Endodermal cell (in vitro differentiated cells): ENCODE measurements at regions not wholly inside any gene's neighbourhood (a gene's known extent, or its start where the extent isn't known, plus 50 kb on each side); places are given as distances from the start of the nearest gene placed in this dataset.
A peak's percentile ranks its signal among the peaks of the same experiment; 100 is the strongest.

Source experiments
- DNase-seq: peaks from one replicate; pipeline ENCODE4 v3.0.0-alpha.2; 2017
- H3K27ac ChIP-seq: 2 replicates; pipeline ENCODE4 v1.5.1; 2013; ENCODE audit warnings: mild to moderate bottlenecking, low read depth, low read length, moderate library complexity
- H3K27me3 ChIP-seq: 2 replicates; pipeline ENCODE4 v1.6.1; 2013; ENCODE audit warnings: mild to moderate bottlenecking, low read length, moderate library complexity; ENCODE audit not compliant: insufficient read depth, control insufficient read depth, poor library complexity, severe bottlenecking
- H3K36me3 ChIP-seq: 2 replicates; pipeline ENCODE4 v1.7.0; 2013; ENCODE audit warnings: mild to moderate bottlenecking, low read length, moderate library complexity; ENCODE audit not compliant: control insufficient read depth, insufficient read depth
- H3K4me1 ChIP-seq: one replicate; pipeline ENCODE4 v1.7.0; 2013; ENCODE audit warnings: low read length; ENCODE audit not compliant: control insufficient read depth, insufficient read depth
- H3K4me3 ChIP-seq: 2 replicates; pipeline ENCODE4 v1.5.1; 2013; ENCODE audit warnings: mild to moderate bottlenecking, low read length, moderate library complexity
- H3K9ac ChIP-seq: 2 replicates; pipeline ENCODE4 v1.6.1; 2013; ENCODE audit warnings: mild to moderate bottlenecking, low read length, moderate library complexity; ENCODE audit not compliant: poor library complexity, severe bottlenecking; ENCODE audit errors: extremely low read depth
- H3K9me3 ChIP-seq: 2 replicates; pipeline ENCODE4 v1.6.1; 2013; ENCODE audit warnings: mild to moderate bottlenecking, low read length, moderate library complexity; ENCODE audit not compliant: control insufficient read depth
- H3K27ac Mint-ChIP-seq: 2 replicates; pipeline ENCODE4 v1.8.0; 2020; ENCODE audit warnings: mixed read lengths
- H3K27me3 Mint-ChIP-seq: 2 replicates; pipeline ENCODE4 v1.8.0; 2021; ENCODE audit warnings: mild to moderate bottlenecking, mixed read lengths; ENCODE audit not compliant: insufficient read depth
- H3K36me3 Mint-ChIP-seq: 2 replicates; pipeline ENCODE4 v1.8.0; 2020; ENCODE audit warnings: low read depth, mixed read lengths
- H3K4me1 Mint-ChIP-seq: 2 replicates; pipeline ENCODE4 v1.8.0; 2020; ENCODE audit warnings: mixed read lengths
- H3K4me3 Mint-ChIP-seq: 2 replicates; pipeline ENCODE4 v1.8.0; 2020; ENCODE audit warnings: mild to moderate bottlenecking, moderate library complexity, mixed read lengths
- H3K9me3 Mint-ChIP-seq: 2 replicates; pipeline ENCODE4 v1.8.0; 2020; ENCODE audit warnings: mild to moderate bottlenecking, mixed read lengths
- CTCF ChIP-seq: fragments of 200-600 bp; sonication (generic); conservative IDR thresholded peaks from 2 replicates; pipeline ENCODE4 v1.5.0; 2021; ENCODE audit warnings: antibody characterized with exemption, mild to moderate bottlenecking
- WGBS, 2 experiments: methylation state at CpG; one replicate each; pipeline versions ENCODE4 v1.1.5 to v1.1.7; 2013; ENCODE audit warnings: missing lambda C conversion rate in 2 of 2, mixed read lengths in 1 of 2; ENCODE audit not compliant: insufficient coverage in 1 of 2, insufficient read length in 1 of 2; 5-methylcytosine and 5-hydroxymethylcytosine counted together

- Histone ChIP-seq H3K4me1 (no peaks in the 10 kb centered on the region), H3K27me3 (no peaks in the 10 kb centered on the region), H3K9me3 (peaks cover 56% of the 10 kb centered on the region), H3K36me3 (no peaks in the 10 kb centered on the region), H3K9ac (no peak overlapping the region), H3K4me3 (no peak overlapping the region), H3K27ac (no peak overlapping the region)
- Mint-ChIP-seq H3K4me3 (no peak overlapping the region), H3K4me1 (no peaks in the 10 kb centered on the region), H3K27ac (no peak overlapping the region), H3K27me3 (peaks cover 26% of the 10 kb centered on the region), H3K9me3 (peaks cover 53% of the 10 kb centered on the region), H3K36me3 (no peaks in the 10 kb centered on the region)
- peak; percentile 64 for DNase-seq
- peak; percentile 64 for TF ChIP-seq CTCF
- 79 to 80% methylated on average over 2 to 3 of the region's 3 CpGs for WGBS, 2 experiments
These were observed 1085.4 kb upstream of the SORCS1 start for GRCh38 chr10:108249940-108250339.

- H3K4me3 ChIP-seq, result no peak overlapping the region
- Mint-ChIP-seq H3K27me3 (peaks cover 50% of the 10 kb centered on the region), H3K9me3 (peaks cover 60% of the 10 kb centered on the region), H3K4me3 (no peak overlapping the region), H3K27ac (no peak overlapping the region), H3K4me1 (peaks cover 6% of the 10 kb centered on the region), H3K36me3 (peaks cover 2% of the 10 kb centered on the region)
- peaks cover 8% of the 10 kb centered on the region for H3K27me3 ChIP-seq
- TF ChIP-seq CTCF, result peak; percentile 55
- no peak overlapping the region for H3K27ac ChIP-seq
- peaks cover 2% of the 10 kb centered on the region for H3K4me1 ChIP-seq
- DNase-seq, result peak; percentile 65
- no peaks in the 10 kb centered on the region for H3K36me3 ChIP-seq
- H3K9ac ChIP-seq, result no peak overlapping the region
- WGBS, 2 experiments, result 84 to 87% methylated on average over 7 to 9 of the region's 9 CpGs
- peaks cover 72% of the 10 kb centered on the region for H3K9me3 ChIP-seq
These were observed 1080.1 kb upstream of the SORCS1 start for GRCh38 chr10:108244443-108245228.

GRCh38 chr10:108241166-108241565 lies 1076.7 kb upstream of the SORCS1 start:
- TF ChIP-seq CTCF, result no peak
- peaks cover 6% of the 10 kb centered on the region for H3K4me1 Mint-ChIP-seq
- H3K36me3 Mint-ChIP-seq, result peaks cover 2% of the 10 kb centered on the region
- Histone ChIP-seq H3K9me3 (peaks cover 38% of the 10 kb centered on the region), H3K9ac (no peak overlapping the region), H3K27me3 (peaks cover 39% of the 10 kb centered on the region), H3K4me3 (no peak overlapping the region), H3K27ac (no peak overlapping the region), H3K4me1 (peaks cover 2% of the 10 kb centered on the region), H3K36me3 (no peaks in the 10 kb centered on the region)
- H3K27me3 Mint-ChIP-seq, result peaks cover 76% of the 10 kb centered on the region
- WGBS, 2 experiments, result 62% methylated on average over 1 of the region's 1 CpG; no CpG with 5 or more reads in 1 of the 2 experiments
- no peak overlapping the region for H3K27ac Mint-ChIP-seq
- peaks cover 26% of the 10 kb centered on the region for H3K9me3 Mint-ChIP-seq
- DNase-seq, result peak; percentile 46
- no peak overlapping the region for H3K4me3 Mint-ChIP-seq
